ENCODE measurements at regions not wholly inside any gene's neighbourhood (a gene's known extent, or its start where the extent isn't known, plus 50 kb on each side); places are given as distances from the start of the nearest gene placed in this dataset.

DNA sequence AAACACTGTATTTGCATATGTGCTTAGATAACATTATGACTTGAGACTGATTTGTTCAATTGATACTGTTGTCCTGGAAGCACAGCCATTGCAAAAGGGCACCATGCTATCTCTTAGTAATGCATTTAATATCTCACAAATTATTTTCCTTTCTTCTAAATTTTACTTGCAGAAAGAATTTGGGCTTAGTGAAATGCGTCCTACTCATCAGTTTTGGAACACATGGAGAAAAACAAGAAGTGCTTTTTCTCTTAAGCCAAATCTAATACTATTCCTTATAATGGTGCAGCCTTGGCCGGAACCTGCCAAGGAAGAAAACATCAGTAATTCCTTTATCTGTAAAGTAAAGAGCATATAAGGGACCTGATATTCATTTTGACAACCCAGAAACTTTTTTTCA lies 172.2 kb upstream of the ZNF608 start:
- intact Hi-C loops (cut with micrococcal nuclease), result no loop called here
- ChIA-PET POLR2A (ENCODE audit: unreplicated experiment) (no interaction called here), CTCF (no interaction called here)
- TF ChIP-seq EZH2 (IDR thresholded peaks at IDR 0.05; ENCODE audit: low read length, unreplicated experiment), result no peak
- no peak for TF ChIP-seq EZH2phosphoT487 (IDR thresholded peaks at IDR 0.05; ENCODE audit: borderline replicate concordance, low read length)
- TF ChIP-seq, protein P1, sequence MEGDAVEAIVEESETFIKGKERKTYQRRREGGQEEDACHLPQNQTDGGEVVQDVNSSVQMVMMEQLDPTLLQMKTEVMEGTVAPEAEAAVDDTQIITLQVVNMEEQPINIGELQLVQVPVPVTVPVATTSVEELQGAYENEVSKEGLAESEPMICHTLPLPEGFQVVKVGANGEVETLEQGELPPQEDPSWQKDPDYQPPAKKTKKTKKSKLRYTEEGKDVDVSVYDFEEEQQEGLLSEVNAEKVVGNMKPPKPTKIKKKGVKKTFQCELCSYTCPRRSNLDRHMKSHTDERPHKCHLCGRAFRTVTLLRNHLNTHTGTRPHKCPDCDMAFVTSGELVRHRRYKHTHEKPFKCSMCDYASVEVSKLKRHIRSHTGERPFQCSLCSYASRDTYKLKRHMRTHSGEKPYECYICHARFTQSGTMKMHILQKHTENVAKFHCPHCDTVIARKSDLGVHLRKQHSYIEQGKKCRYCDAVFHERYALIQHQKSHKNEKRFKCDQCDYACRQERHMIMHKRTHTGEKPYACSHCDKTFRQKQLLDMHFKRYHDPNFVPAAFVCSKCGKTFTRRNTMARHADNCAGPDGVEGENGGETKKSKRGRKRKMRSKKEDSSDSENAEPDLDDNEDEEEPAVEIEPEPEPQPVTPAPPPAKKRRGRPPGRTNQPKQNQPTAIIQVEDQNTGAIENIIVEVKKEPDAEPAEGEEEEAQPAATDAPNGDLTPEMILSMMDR (conservative IDR thresholded peaks at IDR 0.05; ENCODE audit: low read depth, low read length), result no peak
- Histone ChIP-seq H3K27ac (ENCODE audit: low read length) (no peak overlapping the region), H3F3A (ENCODE audit: low read length, unreplicated experiment) (no peaks in the 10 kb centered on the region), H4K20me1 (ENCODE audit: low read length) (no peaks in the 10 kb centered on the region), H3K9me2 (replicated peaks; ENCODE audit: low read length) (no peaks in the 10 kb centered on the region), H2AFZ (ENCODE audit: low read length) (no peak overlapping the region), H3K4me3 (ENCODE audit: low read length) (no peak overlapping the region), H3K79me2 (ENCODE audit: low read length) (no peaks in the 10 kb centered on the region), H3K36me3 (ENCODE audit: low read depth, low read length) (no peaks in the 10 kb centered on the region), H3K9ac (ENCODE audit: low read length) (no peak overlapping the region), H3K4me1 (ENCODE audit: insufficient read depth, low read length) (peaks cover 7% of the 10 kb centered on the region), H3K27me3 (ENCODE audit: low read length) (no peaks in the 10 kb centered on the region), H3K4me2 (ENCODE audit: low read length) (no peak overlapping the region), H3K9me3 (ENCODE audit: low read length) (no peaks in the 10 kb centered on the region)
- BruUV-seq (replicated peaks), result no TSS peak
- no peak for ATAC-seq
- no peak for DNase-seq

DNA sequence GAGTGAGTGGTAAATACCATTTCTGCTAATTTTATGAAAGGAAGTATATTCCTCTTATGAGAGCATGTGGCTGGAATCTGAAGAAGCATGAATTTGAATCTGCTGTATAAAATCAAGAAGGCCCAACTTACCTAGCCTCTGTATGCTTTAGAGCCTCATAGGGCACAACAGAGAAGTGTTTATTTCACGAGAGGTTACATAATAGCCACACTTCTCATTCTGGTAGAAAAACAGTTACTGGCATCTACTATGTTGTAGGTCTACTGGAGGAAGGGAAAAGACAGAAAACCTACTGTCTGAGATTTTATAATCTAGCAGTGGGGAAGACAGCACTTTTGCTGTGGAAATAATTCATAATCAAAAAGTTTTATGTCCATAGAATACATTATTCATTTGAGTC lies 172.6 kb upstream of the ZNF608 start:
- H3K27ac ChIP-seq (ENCODE audit: low read length), result no peak overlapping the region
- POLR2A ChIA-PET (ENCODE audit: unreplicated experiment), result no interaction called here

DNA sequence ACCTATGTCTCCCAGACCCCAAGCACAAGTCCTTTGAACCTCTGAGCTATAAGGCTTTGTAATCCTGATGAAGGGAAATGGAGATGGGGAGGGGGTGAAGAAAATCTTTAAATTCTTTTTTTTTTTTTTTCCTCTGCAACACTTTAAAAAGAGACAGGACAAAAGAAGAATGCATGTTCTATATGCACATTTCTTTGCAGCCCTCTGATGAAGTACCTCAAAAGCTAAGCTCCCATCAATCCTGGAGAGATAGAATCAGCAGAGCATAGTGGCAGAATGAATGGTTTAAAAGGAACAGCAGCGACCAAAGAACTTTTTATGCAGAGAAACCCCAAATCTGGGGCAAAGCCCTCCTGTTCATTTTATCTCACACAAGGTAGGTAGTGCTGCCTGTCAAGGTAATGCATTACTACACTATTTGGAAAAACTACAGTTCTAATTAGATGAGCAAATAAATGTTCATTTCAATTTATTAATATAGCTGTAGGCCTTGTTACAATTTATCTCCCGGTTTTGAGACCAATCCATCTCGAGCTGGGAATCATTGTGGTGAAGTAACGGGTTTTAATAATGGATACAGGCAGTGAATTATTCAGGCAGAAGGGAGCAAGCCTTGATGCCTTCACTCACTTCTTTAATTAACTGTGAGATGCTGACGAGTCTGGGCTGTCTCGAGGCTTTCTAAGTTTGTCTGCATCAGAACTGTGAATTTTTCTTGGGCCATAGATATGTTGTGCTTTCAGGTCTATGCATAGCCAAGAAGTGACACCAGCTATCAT lies 173.5 kb upstream of the ZNF608 start:
- no peaks in the 10 kb centered on the region for H3K27me3 ChIP-seq (ENCODE audit: low read length)
- BruUV-seq (replicated peaks), result no TSS peak
- H3K4me1 ChIP-seq (ENCODE audit: insufficient read depth, low read length), result peaks cover 7% of the 10 kb centered on the region
- H3K4me3 ChIP-seq (ENCODE audit: low read length), result no peak overlapping the region
- intact Hi-C loops (cut with micrococcal nuclease), result no loop called here
- no peak overlapping the region for H3K27ac ChIP-seq (ENCODE audit: low read length)
- no peaks in the 10 kb centered on the region for H3K79me2 ChIP-seq (ENCODE audit: low read length)
- CTCF ChIA-PET, result no interaction called here
- DNase-seq (no peak), ATAC-seq (no peak)
- H3K9me3 ChIP-seq (ENCODE audit: low read length), result no peaks in the 10 kb centered on the region
- POLR2A ChIA-PET (ENCODE audit: unreplicated experiment), result no interaction called here
- TF ChIP-seq, protein P1 (conservative IDR thresholded peaks at IDR 0.05; ENCODE audit: low read depth, low read length), result no peak
- TF ChIP-seq EZH2phosphoT487 (IDR thresholded peaks at IDR 0.05; ENCODE audit: borderline replicate concordance, low read length) (no peak), EZH2 (IDR thresholded peaks at IDR 0.05; ENCODE audit: low read length, unreplicated experiment) (no peak)
- no peaks in the 10 kb centered on the region for H3K9me2 ChIP-seq (replicated peaks; ENCODE audit: low read length)
- H3K36me3 ChIP-seq (ENCODE audit: low read depth, low read length), result no peaks in the 10 kb centered on the region
- H3F3A ChIP-seq (ENCODE audit: low read length, unreplicated experiment), result no peaks in the 10 kb centered on the region
- no peak overlapping the region for H2AFZ ChIP-seq (ENCODE audit: low read length)
- H3K4me2 ChIP-seq (ENCODE audit: low read length), result no peak overlapping the region
- H4K20me1 ChIP-seq (ENCODE audit: low read length), result no peaks in the 10 kb centered on the region
- H3K9ac ChIP-seq (ENCODE audit: low read length), result no peak overlapping the region

More for the DNA sequence above, 172.6 kb upstream of the ZNF608 start:
- Histone ChIP-seq H3K9ac (ENCODE audit: low read length) (no peak overlapping the region), H3K4me2 (ENCODE audit: low read length) (no peak overlapping the region), H3K9me3 (ENCODE audit: low read length) (no peaks in the 10 kb centered on the region), H3F3A (ENCODE audit: low read length, unreplicated experiment) (no peaks in the 10 kb centered on the region), H2AFZ (ENCODE audit: low read length) (no peak overlapping the region), H4K20me1 (ENCODE audit: low read length) (no peaks in the 10 kb centered on the region), H3K9me2 (replicated peaks; ENCODE audit: low read length) (no peaks in the 10 kb centered on the region), H3K79me2 (ENCODE audit: low read length) (no peaks in the 10 kb centered on the region), H3K4me1 (ENCODE audit: insufficient read depth, low read length) (peaks cover 7% of the 10 kb centered on the region), H3K36me3 (ENCODE audit: low read depth, low read length) (no peaks in the 10 kb centered on the region), H3K4me3 (ENCODE audit: low read length) (no peak overlapping the region), H3K27me3 (ENCODE audit: low read length) (no peaks in the 10 kb centered on the region)
- CTCF ChIA-PET, result no interaction called here
- DNase-seq (no peak), ATAC-seq (no peak)
- no TSS peak for BruUV-seq (replicated peaks)
- no peak for TF ChIP-seq EZH2phosphoT487 (IDR thresholded peaks at IDR 0.05; ENCODE audit: borderline replicate concordance, low read length)
- TF ChIP-seq, protein P1 (conservative IDR thresholded peaks at IDR 0.05; ENCODE audit: low read depth, low read length), result no peak
- no peak for TF ChIP-seq EZH2 (IDR thresholded peaks at IDR 0.05; ENCODE audit: low read length, unreplicated experiment)
- intact Hi-C loops (cut with micrococcal nuclease), result no loop called here
